OCI-LY1 (cell line): ENCODE measurements at regions not wholly inside any gene's neighbourhood (a gene's known extent, or its start where the extent isn't known, plus 50 kb on each side); places are given as distances from the start of the nearest gene placed in this dataset.

Source experiments
- CTCF ChIP-seq: fragments of 200-600 bp; sonication (generic), shearing (Covaris generic); IDR thresholded peaks from 2 replicates; pipeline ENCODE4 v1.5.1; 2017; ENCODE audit warnings: mild to moderate bottlenecking, antibody characterized with exemption, low read length, moderate library complexity, mixed read lengths
- EZH2 ChIP-seq: fragments of 200-600 bp; sonication (generic), shearing (Covaris generic); IDR thresholded peaks from 2 replicates; pipeline ENCODE4 v1.8.0; 2017; ENCODE audit warnings: borderline replicate concordance, mixed run types, mild to moderate bottlenecking, antibody characterized with exemption, low read length, moderate library complexity, mixed read lengths

- no peak for TF ChIP-seq CTCF
- TF ChIP-seq EZH2, result no peak
These were observed 523.7 kb upstream of the HTR2A start for GRCh38 chr13:47420568-47420967.
